Endothelial cell of umbilical vein (primary cell): ENCODE measurements at regions not wholly inside any gene's neighbourhood (a gene's known extent, or its start where the extent isn't known, plus 50 kb on each side); places are given as distances from the start of the nearest gene placed in this dataset.

Experiments used
- BruUV-seq: library from RNA; stranded (reverse); fragments of 400-500 nt; replicated peaks from 2 replicates; lab custom pipeline; 2021; lab: Mats Ljungman, UMichigan
- CTCF ChIA-PET: fragments of 300-600, 350-600 bp; sonication (Branson Sonifier 250); formaldehyde crosslinking; loops from one replicate; lab custom pipeline; 2021; ENCODE audit warnings: antibody characterized with exemption, inconsistent platforms; lab: Charles Lee
- POLR2A ChIA-PET: fragments of 300-600, 350-600 bp; sonication (Branson Sonifier 250); formaldehyde crosslinking; loops from one replicate; lab custom pipeline; 2021; ENCODE audit warnings: antibody characterized with exemption, inconsistent platforms; lab: Charles Lee
- DNase-seq: peaks from one replicate; pipeline ENCODE4 v3.0.0-alpha.2; 2011; ENCODE audit warnings: low read depth, low spot score
- FAIRE-seq: peaks from 2 replicates; lab custom pipeline; 2011; peaks lifted over from hg19 to GRCh38; lab: Jason Lieb, UNC
- H2AFZ ChIP-seq: 2 replicates; pipeline ENCODE4 v1.6.0; 2012; ENCODE audit warnings: low read depth, low read length, control low read depth, inconsistent platforms
- H3K27ac ChIP-seq: 2 replicates; pipeline ENCODE4 v1.5.1; 2011; ENCODE audit warnings: low read depth, mild to moderate bottlenecking, control low read depth, low read length, moderate library complexity; ENCODE audit not compliant: insufficient read depth
- H3K27me3 ChIP-seq, 2 experiments: 2 replicates each; pipeline versions ENCODE4 v1.6.0 to v1.6.1; 2011; ENCODE audit warnings: low read length in 2 of 2, mixed read lengths in 1 of 2; ENCODE audit not compliant: control insufficient read depth in 2 of 2, insufficient read depth in 2 of 2
- H3K36me3 ChIP-seq, 2 experiments: 2 replicates in 1 of 2; 3 replicates in 1 of 2; pipeline ENCODE4 v1.5.1; 2011; ENCODE audit warnings: low read length in 2 of 2, mild to moderate bottlenecking in 1 of 2, moderate library complexity in 1 of 2; ENCODE audit not compliant: control insufficient read depth in 2 of 2, insufficient read depth in 2 of 2; ENCODE audit errors: extremely low read depth in 1 of 2
- H3K4me1 ChIP-seq: 3 replicates; pipeline ENCODE4 v1.5.1; 2011; ENCODE audit warnings: mild to moderate bottlenecking, low read length; ENCODE audit not compliant: control insufficient read depth, insufficient read depth; ENCODE audit errors: extremely low read depth
- H3K4me2 ChIP-seq: 2 replicates; pipeline ENCODE4 v1.6.1; 2011; ENCODE audit warnings: low read length, control low read depth, mixed read lengths; ENCODE audit not compliant: insufficient read depth
- H3K4me3 ChIP-seq, 3 experiments: fragments of 200-600 bp in 1 of 3; sonication (generic), shearing (Covaris generic) in 1 of 3; replicated peaks in 1 of 3; 2 replicates each; pipeline ENCODE4 v1.5.1; 2011 to 2016; ENCODE audit warnings: control low read depth in 3 of 3, low read length in 3 of 3, mild to moderate bottlenecking in 2 of 3, inconsistent platforms in 1 of 3, low read depth in 1 of 3, moderate library complexity in 1 of 3; ENCODE audit not compliant: insufficient read depth in 1 of 3
- H3K79me2 ChIP-seq: 2 replicates; pipeline ENCODE4 v1.6.0; 2012; ENCODE audit warnings: low read length, inconsistent platforms; ENCODE audit not compliant: control insufficient read depth, insufficient read depth
- H3K9ac ChIP-seq: replicated peaks from 2 replicates; pipeline ENCODE3; 2011; ENCODE audit warnings: low read length, control low read depth; ENCODE audit not compliant: insufficient read depth; ENCODE audit errors: extremely low read depth
- H3K9me1 ChIP-seq: replicated peaks from 3 replicates; pipeline ENCODE4 v1.6.0; 2011; ENCODE audit warnings: mild to moderate bottlenecking, low read length; ENCODE audit not compliant: control insufficient read depth, insufficient read depth; ENCODE audit errors: extremely low read depth
- H3K9me3 ChIP-seq: replicated peaks from 2 replicates; pipeline ENCODE4 v1.5.1; 2012; ENCODE audit warnings: low read length, inconsistent platforms; ENCODE audit not compliant: control insufficient read depth, insufficient read depth
- H4K20me1 ChIP-seq: replicated peaks from 2 replicates; pipeline ENCODE3; 2011; ENCODE audit warnings: mild to moderate bottlenecking, low read length; ENCODE audit not compliant: control insufficient read depth, insufficient read depth; ENCODE audit errors: extremely low read depth
- EZH2 ChIP-seq: IDR thresholded peaks from 2 replicates; pipeline ENCODE4 v1.6.1; 2012; ENCODE audit warnings: borderline replicate concordance, low read depth, mild to moderate bottlenecking, moderate library complexity, low read length, inconsistent platforms; ENCODE audit not compliant: severe bottlenecking
- FOS ChIP-seq: IDR thresholded peaks from 2 replicates; pipeline ENCODE4 v1.6.1; 2011; ENCODE audit warnings: mild to moderate bottlenecking, low read length, moderate library complexity, borderline replicate concordance; ENCODE audit not compliant: insufficient read depth
- GATA2 ChIP-seq: IDR thresholded peaks from 2 replicates; pipeline ENCODE4 v1.7.0; 2011; ENCODE audit warnings: low read depth, mild to moderate bottlenecking, moderate library complexity, mixed read lengths, low read length; ENCODE audit not compliant: insufficient read length, insufficient read depth
- JUN ChIP-seq: IDR thresholded peaks from 2 replicates; pipeline ENCODE4 v1.6.1; 2011; ENCODE audit warnings: borderline replicate concordance, low read depth; ENCODE audit not compliant: insufficient read length, insufficient read depth
- MAX ChIP-seq: IDR thresholded peaks from 2 replicates; pipeline ENCODE4 v1.6.1; 2011; ENCODE audit not compliant: insufficient read depth, insufficient read length
- MYC ChIP-seq: IDR thresholded peaks from one replicate; pipeline ENCODE4 v1.6.1; 2011; ENCODE audit warnings: mild to moderate bottlenecking, low read depth, low read length
- POLR2A ChIP-seq: IDR thresholded peaks from 2 replicates; pipeline ENCODE4 v1.6.1; 2012; ENCODE audit warnings: low read depth, mild to moderate bottlenecking, control low read depth, low read length
- POLR2AphosphoS5 ChIP-seq: IDR thresholded peaks from 2 replicates; pipeline ENCODE4 v1.6.1; 2012; ENCODE audit warnings: low read depth, mild to moderate bottlenecking, control low read depth, low read length, moderate library complexity; ENCODE audit not compliant: insufficient read depth
- dilution Hi-C: fragments of 300-500 bp; cut with MboI; formaldehyde crosslinking; loops from one replicate; pipeline ENCODE4 v1.15.0; 2019; ENCODE audit warnings: low sequenced_read_pairs; ENCODE audit not compliant: extremely low pct_ligation_motif_present
- intact Hi-C: fragments of 100-400 bp; cut with micrococcal nuclease; formaldehyde crosslinking; loops from one replicate; pipeline ENCODE4 v1.10.0; 2022
- TF ChIP-seq, protein P1 (sequence below), 2 donors: IDR thresholded peaks; 1 replicate in 1 of 2; 2 replicates in 1 of 2; pipeline ENCODE4 v1.5.1; 2011; ENCODE audit warnings: low read length in 2 of 2, mild to moderate bottlenecking in 2 of 2, moderate library complexity in 2 of 2, control low read depth in 1 of 2, inconsistent platforms in 1 of 2, low read depth in 1 of 2; ENCODE audit not compliant: insufficient read depth in 1 of 2; ENCODE audit errors: extremely low read depth in 1 of 2

DNA sequence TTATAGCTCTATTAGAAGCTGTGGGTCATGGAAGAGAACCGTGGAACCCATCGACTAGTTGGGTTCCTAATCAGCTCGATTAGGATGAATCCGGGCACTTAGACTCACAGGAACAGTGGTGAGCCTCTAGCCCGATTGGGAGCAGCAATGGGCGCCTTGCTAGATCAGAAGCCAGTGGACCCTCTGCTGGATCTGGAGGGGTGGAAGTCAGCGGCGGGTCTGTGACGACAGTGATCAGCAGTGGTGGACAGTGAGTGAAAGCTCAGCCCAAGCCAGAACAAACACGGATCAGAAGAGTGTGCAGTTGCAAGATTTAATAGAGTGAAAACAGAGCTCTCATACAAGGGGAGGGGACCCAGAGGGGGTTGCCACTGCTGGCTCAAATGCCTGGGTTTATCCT is 1170.2 kb downstream of the OTOL1 start:
- H3K9ac ChIP-seq: no peak overlapping the region
- CTCF ChIA-PET: no interaction called here
- TF ChIP-seq GATA2: no peak
- no peak for TF ChIP-seq JUN
- TF ChIP-seq POLR2A: no peak
- no peak for TF ChIP-seq POLR2AphosphoS5
- TF ChIP-seq MAX: no peak
- TF ChIP-seq MYC: no peak
- no peak for TF ChIP-seq FOS
- TF ChIP-seq, protein P1, sequence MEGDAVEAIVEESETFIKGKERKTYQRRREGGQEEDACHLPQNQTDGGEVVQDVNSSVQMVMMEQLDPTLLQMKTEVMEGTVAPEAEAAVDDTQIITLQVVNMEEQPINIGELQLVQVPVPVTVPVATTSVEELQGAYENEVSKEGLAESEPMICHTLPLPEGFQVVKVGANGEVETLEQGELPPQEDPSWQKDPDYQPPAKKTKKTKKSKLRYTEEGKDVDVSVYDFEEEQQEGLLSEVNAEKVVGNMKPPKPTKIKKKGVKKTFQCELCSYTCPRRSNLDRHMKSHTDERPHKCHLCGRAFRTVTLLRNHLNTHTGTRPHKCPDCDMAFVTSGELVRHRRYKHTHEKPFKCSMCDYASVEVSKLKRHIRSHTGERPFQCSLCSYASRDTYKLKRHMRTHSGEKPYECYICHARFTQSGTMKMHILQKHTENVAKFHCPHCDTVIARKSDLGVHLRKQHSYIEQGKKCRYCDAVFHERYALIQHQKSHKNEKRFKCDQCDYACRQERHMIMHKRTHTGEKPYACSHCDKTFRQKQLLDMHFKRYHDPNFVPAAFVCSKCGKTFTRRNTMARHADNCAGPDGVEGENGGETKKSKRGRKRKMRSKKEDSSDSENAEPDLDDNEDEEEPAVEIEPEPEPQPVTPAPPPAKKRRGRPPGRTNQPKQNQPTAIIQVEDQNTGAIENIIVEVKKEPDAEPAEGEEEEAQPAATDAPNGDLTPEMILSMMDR (IDR thresholded peaks at IDR 0.05; ENCODE audit: extremely low read depth in 1 of 2, insufficient read depth in 1 of 2, low read depth in 1 of 2, low read length in 2 of 2): no peak
- TF ChIP-seq EZH2: no peak

More for the DNA sequence above, 1170.2 kb downstream of the OTOL1 start:
- Histone ChIP-seq H3K27ac (no peak overlapping the region), H3K9me1 (no peaks in the 10 kb centered on the region), H3K4me3 (no peak overlapping the region), H3K4me2 (no peak overlapping the region), H3K79me2 (no peaks in the 10 kb centered on the region), H2AFZ (no peak overlapping the region), H4K20me1 (no peaks in the 10 kb centered on the region), H3K36me3 (no peaks in the 10 kb centered on the region), H3K9me3 (no peaks in the 10 kb centered on the region), H3K4me1 (no peaks in the 10 kb centered on the region), H3K27me3 (no peaks in the 10 kb centered on the region)
- dilution Hi-C loops: no loop called here
- no peak for FAIRE-seq
- no peak for DNase-seq
- BruUV-seq: no TSS peak
- POLR2A ChIA-PET: no interaction called here
- intact Hi-C loops: no loop called here
